Endothelial cell of umbilical vein (primary cell): ENCODE measurements at regions not wholly inside any gene's neighbourhood (a gene's known extent, or its start where the extent isn't known, plus 50 kb on each side); places are given as distances from the start of the nearest gene placed in this dataset.

ENCODE experiments used
- EZH2 ChIP-seq: IDR thresholded peaks from 2 replicates; pipeline ENCODE4 v1.6.1; 2012; ENCODE audit warnings: borderline replicate concordance, low read depth, mild to moderate bottlenecking, moderate library complexity, low read length, inconsistent platforms; ENCODE audit not compliant: severe bottlenecking
- FOS ChIP-seq: IDR thresholded peaks from 2 replicates; pipeline ENCODE4 v1.6.1; 2011; ENCODE audit warnings: mild to moderate bottlenecking, low read length, moderate library complexity, borderline replicate concordance; ENCODE audit not compliant: insufficient read depth
- GATA2 ChIP-seq: IDR thresholded peaks from 2 replicates; pipeline ENCODE4 v1.7.0; 2011; ENCODE audit warnings: low read depth, mild to moderate bottlenecking, moderate library complexity, mixed read lengths, low read length; ENCODE audit not compliant: insufficient read length, insufficient read depth
- JUN ChIP-seq: IDR thresholded peaks from 2 replicates; pipeline ENCODE4 v1.6.1; 2011; ENCODE audit warnings: borderline replicate concordance, low read depth; ENCODE audit not compliant: insufficient read length, insufficient read depth
- MYC ChIP-seq: IDR thresholded peaks from one replicate; pipeline ENCODE4 v1.6.1; 2011; ENCODE audit warnings: mild to moderate bottlenecking, low read depth, low read length
- POLR2A ChIP-seq: IDR thresholded peaks from 2 replicates; pipeline ENCODE4 v1.6.1; 2012; ENCODE audit warnings: low read depth, mild to moderate bottlenecking, control low read depth, low read length
- POLR2AphosphoS5 ChIP-seq: IDR thresholded peaks from 2 replicates; pipeline ENCODE4 v1.6.1; 2012; ENCODE audit warnings: low read depth, mild to moderate bottlenecking, control low read depth, low read length, moderate library complexity; ENCODE audit not compliant: insufficient read depth
- TF ChIP-seq, protein P1 (sequence below), 2 donors: IDR thresholded peaks; 1 replicate in 1 of 2; 2 replicates in 1 of 2; pipeline ENCODE4 v1.5.1; 2011; ENCODE audit warnings: low read length in 2 of 2, mild to moderate bottlenecking in 2 of 2, moderate library complexity in 2 of 2, control low read depth in 1 of 2, inconsistent platforms in 1 of 2, low read depth in 1 of 2; ENCODE audit not compliant: insufficient read depth in 1 of 2; ENCODE audit errors: extremely low read depth in 1 of 2
- TF ChIP-seq, protein P2 (sequence below): IDR thresholded peaks from 2 replicates; pipeline ENCODE4 v1.6.1; 2011; ENCODE audit not compliant: insufficient read depth, insufficient read length

GRCh38 chr11:69936771-69937170, 117.6 kb upstream of the FGF3 start:
- TF ChIP-seq, protein P1, sequence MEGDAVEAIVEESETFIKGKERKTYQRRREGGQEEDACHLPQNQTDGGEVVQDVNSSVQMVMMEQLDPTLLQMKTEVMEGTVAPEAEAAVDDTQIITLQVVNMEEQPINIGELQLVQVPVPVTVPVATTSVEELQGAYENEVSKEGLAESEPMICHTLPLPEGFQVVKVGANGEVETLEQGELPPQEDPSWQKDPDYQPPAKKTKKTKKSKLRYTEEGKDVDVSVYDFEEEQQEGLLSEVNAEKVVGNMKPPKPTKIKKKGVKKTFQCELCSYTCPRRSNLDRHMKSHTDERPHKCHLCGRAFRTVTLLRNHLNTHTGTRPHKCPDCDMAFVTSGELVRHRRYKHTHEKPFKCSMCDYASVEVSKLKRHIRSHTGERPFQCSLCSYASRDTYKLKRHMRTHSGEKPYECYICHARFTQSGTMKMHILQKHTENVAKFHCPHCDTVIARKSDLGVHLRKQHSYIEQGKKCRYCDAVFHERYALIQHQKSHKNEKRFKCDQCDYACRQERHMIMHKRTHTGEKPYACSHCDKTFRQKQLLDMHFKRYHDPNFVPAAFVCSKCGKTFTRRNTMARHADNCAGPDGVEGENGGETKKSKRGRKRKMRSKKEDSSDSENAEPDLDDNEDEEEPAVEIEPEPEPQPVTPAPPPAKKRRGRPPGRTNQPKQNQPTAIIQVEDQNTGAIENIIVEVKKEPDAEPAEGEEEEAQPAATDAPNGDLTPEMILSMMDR (IDR thresholded peaks at IDR 0.05; ENCODE audit: extremely low read depth in 1 of 2, insufficient read depth in 1 of 2, low read depth in 1 of 2, low read length in 2 of 2), result no peak
- TF ChIP-seq POLR2A (no peak), POLR2AphosphoS5 (no peak), EZH2 (no peak), GATA2 (no peak), JUN (no peak), MYC (no peak), FOS (no peak)
- TF ChIP-seq, protein P2, sequence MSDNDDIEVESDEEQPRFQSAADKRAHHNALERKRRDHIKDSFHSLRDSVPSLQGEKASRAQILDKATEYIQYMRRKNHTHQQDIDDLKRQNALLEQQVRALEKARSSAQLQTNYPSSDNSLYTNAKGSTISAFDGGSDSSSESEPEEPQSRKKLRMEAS, result no peak
